Ishikawa (cell line): ENCODE measurements at regions not wholly inside any gene's neighbourhood (a gene's known extent, or its start where the extent isn't known, plus 50 kb on each side); places are given as distances from the start of the nearest gene placed in this dataset.

ENCODE experiments used
- CEBPB ChIP-seq: IDR thresholded peaks from 2 replicates; pipeline ENCODE4 v1.6.1; 2012
- CREB1 ChIP-seq: IDR thresholded peaks from 2 replicates; pipeline ENCODE4 v1.6.1; 2012; ENCODE audit warnings: low read depth
- EGR1 ChIP-seq: IDR thresholded peaks from 2 replicates; pipeline ENCODE4 v1.6.1; 2012
- EP300 ChIP-seq: IDR thresholded peaks from 2 replicates; pipeline ENCODE4 v1.6.1; 2012; ENCODE audit warnings: borderline replicate concordance
- FOXM1 ChIP-seq: IDR thresholded peaks from 2 replicates; pipeline ENCODE4 v1.6.1; 2012; ENCODE audit warnings: low read depth, borderline replicate concordance
- MAX ChIP-seq: IDR thresholded peaks from 2 replicates; pipeline ENCODE4 v1.6.1; 2012
- NFIC ChIP-seq: IDR thresholded peaks from 2 replicates; pipeline ENCODE4 v1.6.1; 2012
- RAD21 ChIP-seq: IDR thresholded peaks from 2 replicates; pipeline ENCODE4 v1.6.1; 2012; ENCODE audit warnings: low read depth
- REST ChIP-seq: IDR thresholded peaks from 2 replicates; pipeline ENCODE4 v1.6.1; 2012; ENCODE audit warnings: low read depth, mild to moderate bottlenecking
- TAF1 ChIP-seq: IDR thresholded peaks from 2 replicates; pipeline ENCODE4 v1.6.1; 2012; ENCODE audit warnings: low read depth, mild to moderate bottlenecking
- TCF12 ChIP-seq: IDR thresholded peaks from 2 replicates; pipeline ENCODE4 v1.6.1; 2012; ENCODE audit warnings: low read depth
- TEAD4 ChIP-seq: IDR thresholded peaks from 2 replicates; pipeline ENCODE4 v1.6.1; 2012
- YY1 ChIP-seq: IDR thresholded peaks from 2 replicates; pipeline ENCODE4 v1.6.1; 2012; ENCODE audit warnings: low read depth
- ZBTB7A ChIP-seq: IDR thresholded peaks from 2 replicates; pipeline ENCODE4 v1.6.1; 2012; ENCODE audit warnings: low read depth
- TF ChIP-seq, protein P1 (sequence below): IDR thresholded peaks from 2 replicates; pipeline ENCODE4 v1.6.1; 2012

DNA sequence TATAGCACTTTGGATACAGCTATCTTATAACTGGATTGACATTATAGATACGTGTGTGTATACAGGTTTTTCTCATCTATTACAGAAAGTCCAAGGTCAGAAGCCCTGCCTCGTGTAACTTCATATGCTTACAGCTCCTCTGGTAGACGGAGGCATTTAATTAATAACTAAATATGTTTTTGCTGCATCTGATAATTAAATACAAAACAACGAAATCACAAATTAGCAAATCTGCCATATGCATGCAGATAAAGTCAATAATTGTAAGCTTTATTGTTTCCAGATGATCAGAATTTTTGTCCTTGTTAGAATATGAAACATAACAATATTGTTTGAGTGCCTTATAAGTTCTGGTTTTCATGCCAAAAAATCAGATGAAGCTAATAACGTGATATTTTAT is 717.7 kb downstream of the LIG4 start:
- TF ChIP-seq RAD21 (no peak), MAX (no peak), EGR1 (no peak), FOXM1 (no peak), ZBTB7A (no peak), CEBPB (no peak)

DNA sequence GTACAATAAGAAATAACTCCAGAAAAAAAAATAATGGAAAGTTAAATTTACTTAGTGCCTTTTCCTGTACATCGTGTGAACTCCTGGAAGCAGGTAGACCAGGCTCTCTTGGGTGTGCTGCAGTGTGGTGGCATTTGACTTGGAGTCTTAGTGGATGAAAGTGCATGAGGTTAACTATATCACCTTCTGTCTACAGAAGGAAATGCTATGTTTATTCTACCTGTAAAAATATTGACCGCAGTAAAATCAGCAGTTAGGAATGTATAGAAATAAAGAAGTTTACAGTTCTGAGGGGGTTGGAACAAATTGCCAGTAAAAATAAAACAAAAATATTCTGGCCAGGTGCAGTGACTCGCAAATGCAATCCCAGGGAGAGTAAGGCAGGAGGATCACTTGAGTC is 722.1 kb downstream of the LIG4 start:
- TF ChIP-seq EP300 = no peak
- TF ChIP-seq ZBTB7A = no peak
- no peak for TF ChIP-seq YY1
- TF ChIP-seq RAD21 = no peak
- TF ChIP-seq TEAD4 = no peak
- no peak for TF ChIP-seq EGR1
- no peak for TF ChIP-seq TAF1
- TF ChIP-seq, protein P1, sequence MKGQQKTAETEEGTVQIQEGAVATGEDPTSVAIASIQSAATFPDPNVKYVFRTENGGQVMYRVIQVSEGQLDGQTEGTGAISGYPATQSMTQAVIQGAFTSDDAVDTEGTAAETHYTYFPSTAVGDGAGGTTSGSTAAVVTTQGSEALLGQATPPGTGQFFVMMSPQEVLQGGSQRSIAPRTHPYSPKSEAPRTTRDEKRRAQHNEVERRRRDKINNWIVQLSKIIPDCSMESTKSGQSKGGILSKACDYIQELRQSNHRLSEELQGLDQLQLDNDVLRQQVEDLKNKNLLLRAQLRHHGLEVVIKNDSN = no peak
- TF ChIP-seq NFIC = no peak
- no peak for TF ChIP-seq CREB1
- TF ChIP-seq FOXM1 = no peak
- no peak for TF ChIP-seq TCF12
- no peak for TF ChIP-seq MAX
- TF ChIP-seq REST = no peak
- no peak for TF ChIP-seq CEBPB

GRCh38 chr13:107482688-107483087 is 732.6 kb downstream of the LIG4 start:
- TF ChIP-seq MAX (no peak), CEBPB (no peak), CREB1 (no peak), YY1 (no peak), ZBTB7A (no peak), TEAD4 (no peak), FOXM1 (no peak)
- TF ChIP-seq, protein P1 = no peak

DNA sequence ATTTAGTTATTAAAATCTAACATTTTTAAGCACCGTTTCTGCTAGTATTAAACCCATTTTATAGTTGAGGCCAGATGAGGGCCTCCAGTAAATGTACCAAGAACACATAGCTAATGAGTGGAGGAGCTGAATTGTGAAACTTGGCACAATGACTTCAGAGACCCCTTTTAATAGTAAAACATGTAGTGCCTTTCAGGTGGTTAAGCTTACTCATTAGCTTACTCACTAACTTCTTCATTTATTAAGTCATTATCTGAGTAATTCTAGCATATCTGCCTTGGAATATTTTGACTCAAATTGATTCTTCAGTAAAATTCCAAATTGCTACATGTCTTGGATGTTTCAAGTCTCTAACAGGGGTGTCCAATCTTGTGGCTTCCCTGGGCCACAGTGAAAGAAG is 735.2 kb downstream of the LIG4 start:
- TF ChIP-seq ZBTB7A (no peak), TAF1 (no peak), TCF12 (no peak), CREB1 (no peak), NFIC (no peak), REST (no peak), MAX (no peak), FOXM1 (no peak), EP300 (no peak), TEAD4 (no peak), RAD21 (no peak)
- TF ChIP-seq, protein P1 = no peak

DNA sequence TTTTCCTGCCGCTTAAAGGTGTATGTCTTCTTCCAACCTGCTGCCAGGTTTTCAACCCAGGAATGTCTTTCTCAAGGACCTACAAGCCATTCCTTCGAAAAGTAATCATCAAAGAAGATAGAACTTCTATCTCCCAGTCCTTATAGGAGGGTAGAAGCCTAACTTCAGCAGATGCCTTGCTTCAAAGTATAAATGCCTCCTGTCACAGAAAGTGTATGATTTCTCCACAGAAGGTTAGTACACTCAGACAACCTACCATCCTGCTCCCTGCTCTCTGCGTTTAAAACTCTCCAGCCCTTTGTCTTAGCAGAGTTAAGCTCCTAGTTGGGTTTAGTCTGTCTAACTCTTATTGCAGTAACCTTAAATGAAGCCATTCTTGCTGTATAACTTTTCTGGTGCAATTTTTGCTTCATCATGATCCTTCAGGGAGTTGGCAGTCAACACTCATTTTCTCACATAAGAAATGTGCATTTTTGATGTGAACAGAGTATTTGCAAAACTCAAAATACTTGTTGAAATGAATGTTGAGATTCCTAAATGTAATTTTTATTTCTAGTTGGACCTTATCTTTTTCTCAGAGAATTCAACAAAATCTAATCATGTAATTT is 737.5 kb downstream of the LIG4 start:
- no peak for TF ChIP-seq EGR1
- no peak for TF ChIP-seq MAX
- TF ChIP-seq EP300 = no peak
- TF ChIP-seq CEBPB = no peak
- no peak for TF ChIP-seq RAD21
- TF ChIP-seq, protein P1 = no peak
- no peak for TF ChIP-seq TEAD4
- no peak for TF ChIP-seq TCF12
- no peak for TF ChIP-seq FOXM1
- TF ChIP-seq YY1 = no peak
- no peak for TF ChIP-seq TAF1
- TF ChIP-seq CREB1 = no peak
- TF ChIP-seq REST = no peak
- TF ChIP-seq NFIC = no peak
- no peak for TF ChIP-seq ZBTB7A
